MM.1S (cell line): ENCODE measurements at regions not wholly inside any gene's neighbourhood (a gene's known extent, or its start where the extent isn't known, plus 50 kb on each side); places are given as distances from the start of the nearest gene placed in this dataset.

Experiments
- CTCF ChIP-seq: fragments of 300-600 bp; sonication (generic); IDR thresholded peaks from 2 replicates; pipeline ENCODE4 v1.5.1; 2016; ENCODE audit warnings: antibody characterized with exemption, low read length, mixed read lengths
- EZH2 ChIP-seq: fragments of 300-600 bp; sonication (generic); optimal IDR thresholded peaks from 2 replicates; pipeline ENCODE3; 2017; ENCODE audit warnings: low read depth, mild to moderate bottlenecking, antibody characterized with exemption, low read length, mixed read lengths
- EZH2phosphoT487 ChIP-seq: fragments of 300-600 bp; sonication (generic); IDR thresholded peaks from 2 replicates; pipeline ENCODE4 v1.6.1; 2018; ENCODE audit warnings: antibody characterized with exemption, low read length

- TF ChIP-seq CTCF: no peak
- TF ChIP-seq EZH2: no peak
- TF ChIP-seq EZH2phosphoT487: no peak
These were observed 1264.2 kb downstream of the OTOL1 start for GRCh38 chr3:162760789-162761188.
